Thyroid gland (tissue), 4 donors: ENCODE measurements at regions not wholly inside any gene's neighbourhood (a gene's known extent, or its start where the extent isn't known, plus 50 kb on each side); places are given as distances from the start of the nearest gene placed in this dataset.
"Not testable (repeated sequence)": the region's sequence is repeated elsewhere in the genome, so short reads cannot be mapped to it uniquely, and the experiment has no call there.

Experiments used
- DNase-seq, 2 donors: peaks; one replicate each; pipeline ENCODE4 v3.0.0-alpha.2; 2019
- H3K27ac ChIP-seq, 3 donors: fragments of 200-600 bp; sonication (generic); 1 replicate in 2 of 3; 2 replicates in 1 of 3; pipeline ENCODE4 v1.5.1; 2016 to 2019; ENCODE audit warnings: mild to moderate bottlenecking in 1 of 3, moderate library complexity in 1 of 3
- H3K27me3 ChIP-seq: fragments of 200-600 bp; sonication (generic); one replicate; pipeline ENCODE4 v1.5.1; 2019
- H3K36me3 ChIP-seq, 2 donors: fragments of 200-600 bp; sonication (generic); one replicate each; pipeline ENCODE4 v1.5.1; 2016 to 2019
- H3K4me1 ChIP-seq, 2 donors: fragments of 200-600 bp; sonication (generic); one replicate each; pipeline ENCODE4 v1.5.1; 2017 to 2019
- H3K4me3 ChIP-seq, 3 donors: fragments of 200-600 bp; sonication (generic); replicated peaks in 1 of 3; 1 replicate in 2 of 3; 2 replicates in 1 of 3; pipeline ENCODE4 v1.5.1; 2016; ENCODE audit warnings: mild to moderate bottlenecking in 1 of 3
- H3K9me3 ChIP-seq: fragments of 200-600 bp; sonication (generic); one replicate; pipeline ENCODE4 v1.5.1; 2017
- POLR2A ChIP-seq, 2 donors: fragments of 450-650 bp; IDR thresholded peaks; one replicate each; pipeline ENCODE4 v1.6.1; 2017; ENCODE audit warnings: antibody characterized with exemption in 2 of 2, mild to moderate bottlenecking in 2 of 2, moderate library complexity in 1 of 2
- WGBS, 2 donors: methylation state at CpG; one replicate each; pipeline ENCODE4 v1.1.5; 2017; 5-methylcytosine and 5-hydroxymethylcytosine counted together
- intact Hi-C: fragments of 100-400 bp; cut with DNase I; formaldehyde crosslinking; loops from one replicate; pipeline ENCODE4 v1.15.1; 2023
- TF ChIP-seq, protein P1 (sequence below), 6 experiments: fragments of 200-600 bp in 3 of 6; fragments of 450-650 bp in 3 of 6; sonication (generic) in 3 of 6; IDR thresholded peaks; one replicate each; pipeline ENCODE4 v1.5.1; 2016 to 2019; ENCODE audit warnings: antibody characterized with exemption in 6 of 6, mild to moderate bottlenecking in 2 of 6, inconsistent platforms in 1 of 6, moderate library complexity in 1 of 6

DNA sequence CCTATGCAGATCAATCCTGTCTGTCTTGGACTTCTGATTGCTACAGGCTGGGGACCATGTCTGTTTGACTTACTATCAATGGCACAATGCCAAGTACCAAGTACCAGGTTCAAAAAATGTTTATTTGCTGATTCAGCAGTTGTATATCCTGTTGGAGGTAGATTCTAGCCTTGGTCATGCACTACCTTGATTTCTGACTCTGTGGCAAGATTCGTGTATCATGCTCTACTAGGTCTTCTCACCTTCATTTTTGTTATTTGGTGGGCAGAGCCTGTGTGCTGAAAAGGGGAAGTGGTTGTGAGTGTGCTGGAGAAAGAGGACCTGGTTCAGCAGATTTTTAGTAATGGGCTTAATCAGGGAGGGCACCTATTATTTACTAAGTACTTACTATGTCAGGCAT is 192.4 kb upstream of the MYLIP start:
- no peak for TF ChIP-seq POLR2A (IDR thresholded peaks at IDR 0.05)
- TF ChIP-seq, protein P1, sequence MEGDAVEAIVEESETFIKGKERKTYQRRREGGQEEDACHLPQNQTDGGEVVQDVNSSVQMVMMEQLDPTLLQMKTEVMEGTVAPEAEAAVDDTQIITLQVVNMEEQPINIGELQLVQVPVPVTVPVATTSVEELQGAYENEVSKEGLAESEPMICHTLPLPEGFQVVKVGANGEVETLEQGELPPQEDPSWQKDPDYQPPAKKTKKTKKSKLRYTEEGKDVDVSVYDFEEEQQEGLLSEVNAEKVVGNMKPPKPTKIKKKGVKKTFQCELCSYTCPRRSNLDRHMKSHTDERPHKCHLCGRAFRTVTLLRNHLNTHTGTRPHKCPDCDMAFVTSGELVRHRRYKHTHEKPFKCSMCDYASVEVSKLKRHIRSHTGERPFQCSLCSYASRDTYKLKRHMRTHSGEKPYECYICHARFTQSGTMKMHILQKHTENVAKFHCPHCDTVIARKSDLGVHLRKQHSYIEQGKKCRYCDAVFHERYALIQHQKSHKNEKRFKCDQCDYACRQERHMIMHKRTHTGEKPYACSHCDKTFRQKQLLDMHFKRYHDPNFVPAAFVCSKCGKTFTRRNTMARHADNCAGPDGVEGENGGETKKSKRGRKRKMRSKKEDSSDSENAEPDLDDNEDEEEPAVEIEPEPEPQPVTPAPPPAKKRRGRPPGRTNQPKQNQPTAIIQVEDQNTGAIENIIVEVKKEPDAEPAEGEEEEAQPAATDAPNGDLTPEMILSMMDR (IDR thresholded peaks at IDR 0.05) = no peak
- WGBS, 2 donors = 48 to 80% methylated on average over 1 of the region's 1 CpG
- DNase-seq = no peak
- Histone ChIP-seq H3K27me3 (no peaks in the 10 kb centered on the region), H3K4me1 (no peaks in the 10 kb centered on the region), H3K4me3 (no peak overlapping the region), H3K9me3 (no peaks in the 10 kb centered on the region), H3K27ac (no peak overlapping the region), H3K36me3 (no peaks in the 10 kb centered on the region)
- intact Hi-C loops = no loop called here

DNA sequence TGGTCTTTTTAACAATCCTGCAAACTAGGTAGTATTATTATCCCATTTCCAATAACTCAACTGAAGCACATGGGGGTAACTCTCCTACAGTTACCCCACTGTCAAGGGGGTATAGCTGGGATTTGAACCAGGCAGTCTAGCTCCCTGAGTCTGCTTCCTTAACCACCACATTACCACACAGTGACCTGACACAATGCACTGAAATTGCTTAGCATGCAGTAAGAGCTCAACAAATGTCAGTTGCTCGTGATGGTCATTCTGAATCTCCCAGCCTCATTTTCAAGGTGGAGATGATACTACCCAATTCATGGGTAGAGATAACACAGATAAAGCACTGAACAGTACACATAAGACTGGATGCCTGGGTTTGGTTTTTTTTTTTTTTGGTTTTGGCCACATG is 193.2 kb upstream of the MYLIP start:
- 100% methylated on average over 1 of the region's 1 CpG for WGBS, 2 donors
- Histone ChIP-seq H3K4me3 (no peak overlapping the region), H3K4me1 (no peaks in the 10 kb centered on the region), H3K27ac (no peak overlapping the region), H3K9me3 (no peaks in the 10 kb centered on the region), H3K27me3 (no peaks in the 10 kb centered on the region), H3K36me3 (no peaks in the 10 kb centered on the region)
- TF ChIP-seq, protein P1 (IDR thresholded peaks at IDR 0.05) = no peak
- TF ChIP-seq POLR2A (IDR thresholded peaks at IDR 0.05) = no peak
- intact Hi-C loops = no loop called here
- DNase-seq = no peak

DNA sequence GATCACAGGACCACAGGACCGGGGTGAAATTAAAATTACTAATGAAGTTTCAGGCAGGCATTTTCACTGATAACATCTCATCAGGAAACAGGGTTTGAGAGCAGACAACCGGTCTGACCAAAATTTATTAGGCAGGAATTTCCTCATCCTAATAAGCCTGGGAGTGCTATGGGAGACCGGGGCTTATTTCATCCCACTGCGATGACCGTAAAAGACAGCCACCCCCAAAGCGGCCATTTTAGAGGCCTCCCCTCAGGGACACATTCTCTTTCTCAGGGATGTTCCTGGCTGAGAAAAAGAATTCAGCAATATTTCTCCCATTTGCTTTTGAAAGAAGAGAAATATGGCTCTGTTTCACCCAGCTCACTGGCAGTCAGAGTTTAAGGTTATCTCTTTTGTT is 197.2 kb upstream of the MYLIP start:
- intact Hi-C loops, H3K27me3 ChIP-seq, H3K4me1 ChIP-seq, H3K27ac ChIP-seq, H3K9me3 ChIP-seq, H3K36me3 ChIP-seq, DNase-seq, H3K4me3 ChIP-seq: not testable (repeated sequence)
- 88 to 94% methylated on average over 6 of the region's 6 CpGs for WGBS, 2 donors

DNA sequence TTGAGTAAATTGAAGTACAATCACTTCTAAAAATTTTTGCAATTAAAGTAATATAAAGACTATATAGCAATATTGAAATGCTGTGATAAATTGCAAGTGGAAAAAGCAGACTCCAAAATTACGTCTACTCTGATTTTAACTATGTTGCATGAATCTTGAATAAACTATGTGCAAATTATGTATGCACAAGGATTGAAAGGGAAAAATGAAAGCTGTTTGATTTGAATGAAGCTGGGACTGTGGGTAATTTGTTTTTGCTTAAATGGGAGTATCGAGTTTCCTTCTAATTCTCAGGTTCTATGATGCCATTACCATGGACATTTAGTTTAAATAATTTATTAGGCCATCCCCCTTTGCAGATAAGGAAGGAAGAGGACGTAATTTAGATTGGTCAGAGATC is 198.7 kb upstream of the MYLIP start:
- no peak overlapping the region for H3K27ac ChIP-seq
- no peaks in the 10 kb centered on the region for H3K27me3 ChIP-seq
- no peak for DNase-seq
- H3K9me3 ChIP-seq = no peaks in the 10 kb centered on the region
- H3K4me1 ChIP-seq = no peaks in the 10 kb centered on the region
- TF ChIP-seq POLR2A (IDR thresholded peaks at IDR 0.05) = no peak
- TF ChIP-seq, protein P1 (IDR thresholded peaks at IDR 0.05) = no peak
- H3K36me3 ChIP-seq = no peaks in the 10 kb centered on the region
- 80 to 90% methylated on average over 3 of the region's 3 CpGs for WGBS, 2 donors
- H3K4me3 ChIP-seq = no peak overlapping the region
- intact Hi-C loops = no loop called here

DNA sequence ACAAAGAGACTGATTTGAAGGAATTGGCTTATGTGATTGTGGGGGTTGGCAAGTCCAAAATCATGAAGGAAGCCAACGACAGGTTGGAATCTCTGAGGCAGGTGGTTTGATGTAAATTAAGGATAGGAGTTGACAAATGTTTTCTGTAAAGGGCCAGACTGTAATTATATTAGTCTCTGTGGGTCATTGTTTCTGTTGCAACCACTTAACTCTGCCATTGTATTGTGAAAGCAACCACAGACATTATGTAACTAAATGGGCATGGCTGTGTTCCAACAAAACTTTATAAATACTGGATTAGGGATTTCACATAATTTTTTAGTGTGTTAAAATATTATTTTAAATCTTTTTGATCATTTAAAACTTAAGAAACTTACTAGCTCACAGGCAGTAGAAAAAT is 199.2 kb upstream of the MYLIP start:
- Histone ChIP-seq H3K36me3 (no peaks in the 10 kb centered on the region), H3K27ac (no peak overlapping the region), H3K27me3 (no peaks in the 10 kb centered on the region), H3K4me1 (no peaks in the 10 kb centered on the region), H3K4me3 (no peak overlapping the region), H3K9me3 (no peaks in the 10 kb centered on the region)
- DNase-seq = no peak
- intact Hi-C loops = no loop called here
- no peak for TF ChIP-seq POLR2A (IDR thresholded peaks at IDR 0.05)
- TF ChIP-seq, protein P1 (IDR thresholded peaks at IDR 0.05) = no peak
- WGBS, 2 donors = 84% methylated on average over 1 of the region's 1 CpG
